Pulmonary artery endothelial cell (primary cell): ENCODE measurements at regions not wholly inside any gene's neighbourhood (a gene's known extent, or its start where the extent isn't known, plus 50 kb on each side); places are given as distances from the start of the nearest gene placed in this dataset.
"Not testable (repeated sequence)": the region's sequence is repeated elsewhere in the genome, so short reads cannot be mapped to it uniquely, and the experiment has no call there.

Experiments used
- DNase-seq: peaks from one replicate; pipeline ENCODE4 v3.0.0-alpha.2; 2011; ENCODE audit warnings: low read depth, low spot score

DNA sequence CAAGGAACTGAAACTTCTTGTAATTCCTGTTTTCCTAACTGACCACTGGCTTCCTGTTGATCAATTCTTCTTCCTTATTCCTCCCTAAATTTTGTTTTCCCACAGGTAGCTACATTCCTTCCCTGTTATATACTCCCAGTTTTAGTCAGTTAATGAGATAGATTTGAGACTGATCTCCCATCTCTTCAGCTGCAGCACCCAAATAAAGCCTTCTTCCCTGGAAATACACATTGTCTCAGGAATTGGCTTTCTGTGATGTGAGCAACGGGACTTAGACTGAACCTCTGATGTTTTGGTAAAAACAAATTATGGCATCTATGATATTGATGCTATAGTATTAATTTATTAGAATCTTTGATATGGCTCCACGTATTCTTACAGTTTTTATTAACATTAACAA, 617.3 kb upstream of the ST8SIA4 start:
- no peak for DNase-seq

DNA sequence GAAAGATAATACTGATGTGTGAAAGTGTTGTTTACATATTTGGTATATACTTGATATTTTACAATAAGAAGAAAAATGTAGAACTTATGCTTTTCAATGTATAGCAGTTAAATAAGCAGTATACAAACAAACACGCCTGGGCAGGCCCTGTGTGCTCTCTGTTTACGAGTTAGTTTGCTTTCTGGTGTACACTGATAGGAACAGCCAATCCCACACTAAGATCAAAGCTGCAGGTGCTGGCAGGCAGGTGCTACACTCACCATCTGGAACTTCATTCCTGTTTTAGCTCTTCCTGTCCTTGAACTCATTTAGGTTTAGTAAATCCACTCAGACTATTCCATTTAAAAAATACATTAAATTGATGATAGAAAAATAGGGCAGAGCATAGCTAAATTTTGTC, 614.7 kb upstream of the ST8SIA4 start:
- DNase-seq: no peak

DNA sequence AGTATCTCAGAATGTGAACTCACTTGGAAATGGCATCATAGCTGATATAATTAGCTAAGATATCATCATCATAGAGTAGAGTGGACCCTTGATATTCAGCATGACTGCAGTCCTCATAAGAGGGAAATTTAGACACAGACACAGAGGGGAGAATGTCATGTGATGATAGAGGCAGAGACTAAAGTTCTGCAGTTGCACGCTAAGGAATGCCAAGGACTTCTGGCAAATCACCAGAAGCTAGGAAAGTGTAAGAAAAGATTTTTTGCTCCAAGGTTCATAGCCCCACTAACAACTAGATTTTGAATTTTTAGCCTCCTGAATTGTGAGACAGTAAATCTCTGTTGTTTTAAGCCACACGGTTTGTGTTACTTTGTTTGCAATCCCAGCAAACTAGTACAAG, 612.6 kb upstream of the ST8SIA4 start:
- DNase-seq: no peak

DNA sequence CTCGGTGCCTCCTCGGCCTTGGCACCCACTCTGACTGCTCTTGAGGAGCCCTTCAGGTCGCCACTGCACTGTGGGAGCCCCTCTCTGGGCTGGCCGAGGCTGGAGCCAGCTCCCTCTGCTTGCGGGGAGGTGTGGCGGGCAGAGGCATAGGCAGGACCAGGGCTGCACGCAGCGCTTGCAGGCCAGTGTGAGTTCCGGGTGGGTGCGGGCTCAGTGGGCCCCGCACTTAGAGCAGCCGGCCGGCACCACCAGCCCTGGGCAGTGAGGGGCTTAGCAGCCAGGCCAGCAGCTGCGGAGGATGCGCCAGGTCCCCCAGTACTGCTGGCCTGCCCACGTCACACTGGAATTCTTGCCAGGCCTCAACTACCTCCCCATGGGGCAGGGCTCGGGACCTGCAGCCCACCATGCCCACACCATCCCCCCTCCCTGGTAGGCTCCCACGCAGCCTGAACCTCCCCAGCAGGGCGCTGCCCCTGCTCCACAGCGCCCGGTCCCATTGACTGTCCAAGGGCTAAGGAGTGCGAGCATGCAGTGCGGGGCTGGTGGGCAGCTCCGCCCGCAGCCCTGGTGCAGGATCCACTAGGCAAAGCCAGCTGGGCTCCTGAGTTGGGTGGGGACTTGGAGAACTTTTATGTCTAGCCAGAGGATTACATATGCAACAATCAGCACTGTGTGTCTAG, 602.9 kb upstream of the ST8SIA4 start:
- DNase-seq: no peak

DNA sequence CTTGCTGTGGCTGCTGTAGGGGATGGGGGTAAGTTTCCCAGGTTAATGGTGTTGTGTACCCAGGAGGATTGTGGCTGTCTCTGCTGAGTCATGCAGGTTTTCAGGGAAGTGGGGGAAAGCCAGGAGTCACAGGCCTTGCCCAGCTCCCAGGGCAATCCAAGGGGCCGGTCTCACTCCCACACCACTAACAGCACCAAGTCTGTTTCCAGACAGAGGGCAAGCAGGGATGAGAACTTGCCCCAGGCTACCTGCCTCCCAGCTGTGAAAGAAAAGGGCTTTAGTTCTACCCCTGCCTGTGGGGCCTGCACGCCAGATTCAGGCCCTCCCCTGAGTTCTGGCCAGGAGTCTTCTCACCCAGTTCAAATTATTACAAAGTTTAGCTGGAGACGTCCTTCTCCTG, 579.8 kb upstream of the ST8SIA4 start:
- no peak for DNase-seq

GRCh38 chr5:101473483-101473882, 570.4 kb upstream of the ST8SIA4 start:
- no peak for DNase-seq

- DNase-seq: no peak
Observed at GRCh38 chr5:101461455-101461854, 558.4 kb upstream of the ST8SIA4 start.

DNA sequence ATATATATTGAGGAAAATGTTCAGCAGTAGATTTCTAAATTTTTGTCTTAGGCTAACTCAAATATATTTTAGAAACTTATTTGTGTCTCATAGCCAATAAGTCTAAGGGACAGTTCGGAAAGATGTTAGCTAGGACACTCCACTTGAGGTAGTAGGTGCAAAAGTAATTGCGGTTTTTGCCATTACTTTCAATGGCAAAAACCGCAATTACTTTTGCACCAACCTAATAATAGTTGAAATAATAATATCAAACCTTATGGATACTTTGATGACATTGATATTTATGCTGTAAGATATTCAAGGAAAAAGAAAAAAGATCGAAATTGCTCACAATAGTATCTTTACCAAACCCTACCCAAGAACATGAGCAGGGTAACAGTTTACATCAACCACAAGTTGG, 555.5 kb upstream of the ST8SIA4 start:
- no peak for DNase-seq

- DNase-seq: no peak
Observed at GRCh38 chr5:101455851-101456250, 552.8 kb upstream of the ST8SIA4 start.

GRCh38 chr5:101455048-101455447, 552.0 kb upstream of the ST8SIA4 start:
- no peak for DNase-seq

- DNase-seq: not testable (repeated sequence)
Observed at GRCh38 chr5:101442281-101442680, 539.2 kb upstream of the ST8SIA4 start.

GRCh38 chr5:101440173-101440572, 537.1 kb upstream of the ST8SIA4 start:
- no peak for DNase-seq

GRCh38 chr5:101437351-101437750, 534.3 kb upstream of the ST8SIA4 start:
- no peak for DNase-seq

- DNase-seq: no peak
Observed at GRCh38 chr5:101435768-101436167, 532.7 kb upstream of the ST8SIA4 start.

- DNase-seq: no peak
Observed at GRCh38 chr5:101431201-101431600, 528.1 kb upstream of the ST8SIA4 start.

GRCh38 chr5:101430551-101430950, 527.5 kb upstream of the ST8SIA4 start:
- no peak for DNase-seq

- no peak for DNase-seq
Observed at GRCh38 chr5:101429241-101429640, 526.2 kb upstream of the ST8SIA4 start.

- no peak for DNase-seq
Observed at GRCh38 chr5:101425339-101425859, 522.3 kb upstream of the ST8SIA4 start.

DNA sequence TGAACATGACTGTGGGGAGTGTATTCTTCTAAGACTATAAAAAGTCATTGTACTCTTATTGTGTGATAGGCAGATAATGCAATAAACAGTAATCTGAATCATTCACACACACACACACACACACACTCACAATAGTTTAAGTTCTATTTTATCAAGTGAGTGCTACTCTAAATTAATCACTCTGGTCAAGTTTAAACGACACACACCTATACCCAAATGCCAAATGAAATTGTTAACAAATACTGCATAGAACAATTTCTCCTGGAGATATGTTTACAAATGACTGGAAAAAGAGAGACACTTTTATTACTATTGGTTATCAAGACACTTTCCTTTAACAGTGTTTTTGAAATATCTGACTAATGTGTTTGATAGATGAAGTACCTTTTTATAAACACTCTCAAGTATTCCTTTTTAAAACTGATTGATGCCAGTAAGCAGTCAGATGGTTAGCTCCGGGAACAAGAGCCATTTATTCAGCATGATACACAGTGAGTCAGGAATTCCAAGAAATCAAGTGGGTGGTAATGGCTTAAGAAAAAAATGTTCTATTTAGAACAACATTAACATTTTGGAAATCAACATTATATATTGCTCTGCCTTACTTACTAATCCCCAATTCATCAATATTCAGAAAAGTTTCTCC, 521.6 kb upstream of the ST8SIA4 start:
- DNase-seq: no peak

DNA sequence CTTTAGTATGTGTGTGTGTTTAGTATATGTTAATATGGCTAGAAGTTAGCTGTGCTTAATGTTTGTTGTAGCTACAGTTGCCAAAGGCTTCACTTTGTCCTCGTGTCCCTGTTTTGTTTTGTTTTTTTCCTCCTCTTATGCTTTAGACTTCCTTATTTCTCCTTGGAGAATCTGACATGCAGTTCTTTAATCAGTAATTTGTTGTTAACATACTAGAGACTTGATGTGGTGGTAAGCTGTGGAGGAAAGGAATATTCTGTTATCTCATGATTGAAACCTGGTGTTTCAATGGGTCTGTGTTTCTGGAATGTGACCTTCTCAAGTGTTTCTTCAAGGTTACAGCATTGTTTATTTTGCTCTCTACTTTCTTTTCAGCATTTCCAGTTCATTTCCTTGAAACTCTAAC, 515.6 kb upstream of the ST8SIA4 start:
- DNase-seq: no peak

DNA sequence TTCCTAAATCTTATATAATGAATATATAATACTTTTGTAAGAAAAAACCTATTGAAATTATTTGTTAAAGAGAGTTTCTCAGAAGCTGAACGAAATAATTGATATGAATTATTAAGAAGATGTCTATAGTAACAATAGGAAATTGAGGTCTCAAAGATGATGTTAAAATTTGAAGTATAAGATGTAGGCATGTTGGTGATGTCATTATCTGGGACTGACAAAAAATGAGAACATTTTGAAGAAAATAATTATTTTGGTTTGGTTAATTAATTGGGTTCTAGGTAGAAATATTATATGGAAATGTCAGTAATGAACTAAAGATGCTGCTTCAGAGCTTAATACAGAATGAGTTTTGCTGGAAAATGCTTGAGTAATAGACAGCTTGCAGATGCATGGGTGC, 501.4 kb upstream of the ST8SIA4 start:
- DNase-seq: no peak

- DNase-seq: no peak
Observed at GRCh38 chr5:101393795-101394450, 490.8 kb upstream of the ST8SIA4 start.
